HCT116 (cell line): ENCODE measurements at regions not wholly inside any gene's neighbourhood (a gene's known extent, or its start where the extent isn't known, plus 50 kb on each side); places are given as distances from the start of the nearest gene placed in this dataset.

Source experiments
- CTCF ChIP-seq, 3 experiments: fragments of 200-600 bp in 1 of 3; sonication (generic) in 1 of 3; IDR thresholded peaks in 2 of 3; conservative IDR thresholded peaks in 1 of 3; 2 replicates each; pipeline ENCODE4 v1.5.1; 2012 to 2017; ENCODE audit warnings: low read depth in 2 of 3, low read length in 2 of 3, antibody characterized with exemption in 1 of 3, borderline replicate concordance in 1 of 3, control low read depth in 1 of 3, mild to moderate bottlenecking in 1 of 3, mixed read lengths in 1 of 3, mixed run types in 1 of 3, moderate library complexity in 1 of 3; ENCODE audit not compliant: insufficient read depth in 1 of 3
- EZH2 ChIP-seq: fragments of 200-600 bp; sonication (generic); IDR thresholded peaks from 2 replicates; pipeline ENCODE4 v1.6.1; 2017; ENCODE audit warnings: antibody characterized with exemption, mixed run types
- ZBTB33 ChIP-seq: IDR thresholded peaks from 2 replicates; pipeline ENCODE4 v1.6.1; 2011; ENCODE audit warnings: mild to moderate bottlenecking, low read length, moderate library complexity; ENCODE audit not compliant: insufficient replicate concordance; ENCODE audit errors: extremely low read depth

GRCh38 chr12:126903027-126903876 lies 1363.7 kb upstream of the TMEM132C start:
- TF ChIP-seq CTCF (IDR thresholded peaks at IDR 0.05 in 2 of 3, conservative IDR thresholded peaks at IDR 0.05 in 1 of 3; ENCODE audit: borderline replicate concordance in 1 of 3, insufficient read depth in 1 of 3, low read depth in 2 of 3, low read length in 2 of 3) (no peak), ZBTB33 (no peak), EZH2 (no peak)
